ENCODE measurements at regions not wholly inside any gene's neighbourhood (a gene's known extent, or its start where the extent isn't known, plus 50 kb on each side); places are given as distances from the start of the nearest gene placed in this dataset.

GRCh38 chr7:33764752-33765451 is 140.4 kb upstream of the BMPER start:
- WGBS (ENCODE audit: insufficient coverage) = 94% methylated on average over 4 of the region's 7 CpGs

GRCh38 chr7:33766405-33766804 is 138.9 kb upstream of the BMPER start:
- H3K27ac ChIP-seq (ENCODE audit: low read depth in 1 of 2, low read length in 2 of 2) = no peak overlapping the region
- no peak overlapping the region for H3K9ac ChIP-seq (ENCODE audit: insufficient read depth, low read length, poor library complexity, severe bottlenecking)
- no peaks in the 10 kb centered on the region for H3K36me3 Mint-ChIP-seq
- H3K4me3 Mint-ChIP-seq = no peak overlapping the region
- H3K4me1 ChIP-seq (ENCODE audit: control insufficient read depth in 1 of 2, insufficient read depth in 2 of 2, low read length in 2 of 2) = no peaks in the 10 kb centered on the region
- no peaks in the 10 kb centered on the region for H3K4me1 Mint-ChIP-seq
- no CpG with 5 or more reads among the region's 1 CpG for WGBS (ENCODE audit: insufficient coverage)
- no peaks in the 10 kb centered on the region for H4K20me1 ChIP-seq (ENCODE audit: insufficient read depth, low read length)
- intact Hi-C loops (cut with micrococcal nuclease) = no loop called here
- no peak overlapping the region for H3K4me2 ChIP-seq (replicated peaks; ENCODE audit: extremely low read depth, low read length, poor library complexity, severe bottlenecking)
- H2AFZ ChIP-seq (ENCODE audit: insufficient read depth, low read depth, low read length, poor library complexity, severe bottlenecking) = no peak overlapping the region
- H3K27me3 Mint-ChIP-seq (ENCODE audit: low read depth in 3 of 3) = peaks cover under 1 to 3% (median 3%) of the 10 kb centered on the region in 3 donors
- H3K9me3 ChIP-seq (replicated peaks in 1 of 2; ENCODE audit: control insufficient read depth in 1 of 2, insufficient read depth in 1 of 2, low read length in 2 of 2) = no peaks in the 10 kb centered on the region
- no peak for DNase-seq
- no peak for TF ChIP-seq CTCF (IDR thresholded peaks at IDR 0.05)
- H3K36me3 ChIP-seq (replicated peaks in 1 of 2; ENCODE audit: control insufficient read depth in 1 of 2, insufficient read depth in 2 of 2, low read length in 2 of 2) = no peaks in the 10 kb centered on the region
- no peaks in the 10 kb centered on the region for H3K79me2 ChIP-seq (ENCODE audit: insufficient read depth, low read length)
- H3K27ac Mint-ChIP-seq = no peak overlapping the region
- no peak overlapping the region for H3K4me3 ChIP-seq (replicated peaks in 1 of 3; ENCODE audit: low read depth in 2 of 3, low read length in 3 of 3)
- no peaks in the 10 kb centered on the region for H3K27me3 ChIP-seq (ENCODE audit: control insufficient read depth in 2 of 2, insufficient read depth in 2 of 2, low read length in 2 of 2)
- peaks cover 0 to 2% (median 0%) of the 10 kb centered on the region in 7 donors for H3K9me3 Mint-ChIP-seq

More at GRCh38 chr7:33764752-33765451, 140.4 kb upstream of the BMPER start:
- no peak for DNase-seq
- peaks cover 0 to 2% (median 0%) of the 10 kb centered on the region in 7 donors for H3K9me3 Mint-ChIP-seq
- intact Hi-C loops (cut with micrococcal nuclease) = no loop called here
- H3K27me3 Mint-ChIP-seq (ENCODE audit: low read depth in 3 of 3) = peaks cover 1 to 7% (median 3%) of the 10 kb centered on the region in 3 donors
- H3K79me2 ChIP-seq (ENCODE audit: insufficient read depth, low read length) = no peaks in the 10 kb centered on the region
- no peaks in the 10 kb centered on the region for H3K4me1 ChIP-seq (ENCODE audit: control insufficient read depth in 1 of 2, insufficient read depth in 2 of 2, low read length in 2 of 2)
- no peak overlapping the region for H3K27ac ChIP-seq (ENCODE audit: low read depth in 1 of 2, low read length in 2 of 2)
- no peak overlapping the region for H3K4me2 ChIP-seq (replicated peaks; ENCODE audit: extremely low read depth, low read length, poor library complexity, severe bottlenecking)
- no peaks in the 10 kb centered on the region for H3K36me3 ChIP-seq (replicated peaks in 1 of 2; ENCODE audit: control insufficient read depth in 1 of 2, insufficient read depth in 2 of 2, low read length in 2 of 2)
- H3K27me3 ChIP-seq (ENCODE audit: control insufficient read depth in 2 of 2, insufficient read depth in 2 of 2, low read length in 2 of 2) = no peaks in the 10 kb centered on the region
- no peaks in the 10 kb centered on the region for H4K20me1 ChIP-seq (ENCODE audit: insufficient read depth, low read length)
- no peak for TF ChIP-seq CTCF (IDR thresholded peaks at IDR 0.05)
- H3K27ac Mint-ChIP-seq = no peak overlapping the region
- no peak overlapping the region for H3K4me3 Mint-ChIP-seq
- H3K36me3 Mint-ChIP-seq = no peaks in the 10 kb centered on the region
- no peaks in the 10 kb centered on the region for H3K9me3 ChIP-seq (replicated peaks in 1 of 2; ENCODE audit: control insufficient read depth in 1 of 2, insufficient read depth in 1 of 2, low read length in 2 of 2)
- H3K4me3 ChIP-seq (replicated peaks in 1 of 3; ENCODE audit: low read depth in 2 of 3, low read length in 3 of 3) = no peak overlapping the region
- H3K4me1 Mint-ChIP-seq = no peaks in the 10 kb centered on the region
- no peak overlapping the region for H3K9ac ChIP-seq (ENCODE audit: insufficient read depth, low read length, poor library complexity, severe bottlenecking)
- no peak overlapping the region for H2AFZ ChIP-seq (ENCODE audit: insufficient read depth, low read depth, low read length, poor library complexity, severe bottlenecking)
